ENCODE measurements at regions not wholly inside any gene's neighbourhood (a gene's known extent, or its start where the extent isn't known, plus 50 kb on each side); places are given as distances from the start of the nearest gene placed in this dataset.

- no peak for DNase-seq
Observed at GRCh38 chr10:78936412-78937342, 132.1 kb upstream of the ZMIZ1 start.

DNA sequence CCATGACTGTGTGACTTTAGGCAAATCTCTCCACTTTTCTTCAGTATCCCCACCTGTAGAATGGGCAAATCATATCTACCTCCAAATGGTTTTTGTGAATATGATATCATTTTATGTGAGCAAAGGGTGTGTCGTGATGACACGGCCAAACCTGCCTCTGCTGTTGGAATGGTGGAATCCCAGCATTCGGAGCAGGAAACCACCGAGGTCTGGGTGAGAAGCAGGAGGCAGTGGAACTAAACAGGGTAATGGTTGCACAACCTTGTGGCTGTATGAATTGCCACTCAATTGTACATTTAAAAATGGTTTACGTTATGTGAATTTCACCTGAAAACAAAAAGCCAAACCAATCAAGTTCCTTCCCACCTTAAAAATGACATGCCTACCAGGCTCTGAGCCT, 131.4 kb upstream of the ZMIZ1 start:
- no peak for DNase-seq

- no peak for DNase-seq
Observed at GRCh38 chr10:78937800-78938694, 130.7 kb upstream of the ZMIZ1 start.

GRCh38 chr10:78938695-78939672, 129.8 kb upstream of the ZMIZ1 start:
- no peak for DNase-seq

GRCh38 chr10:78942091-78942501, 126.7 kb upstream of the ZMIZ1 start:
- DNase-seq, result no peak

GRCh38 chr10:78944723-78945312, 123.9 kb upstream of the ZMIZ1 start:
- DNase-seq, result no peak

DNA sequence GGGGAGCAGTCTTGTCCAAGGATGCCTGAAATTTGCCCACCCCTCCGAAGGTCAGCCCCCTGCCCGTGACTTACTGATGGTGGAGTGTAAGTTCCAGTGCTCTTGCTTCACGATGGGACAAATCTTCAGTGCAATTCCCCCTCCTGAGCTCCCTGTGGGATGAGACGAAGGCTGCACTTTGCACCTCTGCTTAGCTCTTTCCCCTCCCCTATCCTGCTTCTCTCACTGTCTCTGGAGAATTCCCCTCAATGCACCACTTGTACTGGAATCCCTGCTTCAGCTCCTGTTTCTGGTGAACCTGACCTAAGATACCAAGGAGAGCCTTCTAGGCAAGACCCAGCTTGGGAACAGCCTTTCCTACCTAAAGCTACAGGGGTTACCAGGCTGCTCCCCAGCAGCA, 122.9 kb upstream of the ZMIZ1 start:
- DNase-seq, result no peak

DNA sequence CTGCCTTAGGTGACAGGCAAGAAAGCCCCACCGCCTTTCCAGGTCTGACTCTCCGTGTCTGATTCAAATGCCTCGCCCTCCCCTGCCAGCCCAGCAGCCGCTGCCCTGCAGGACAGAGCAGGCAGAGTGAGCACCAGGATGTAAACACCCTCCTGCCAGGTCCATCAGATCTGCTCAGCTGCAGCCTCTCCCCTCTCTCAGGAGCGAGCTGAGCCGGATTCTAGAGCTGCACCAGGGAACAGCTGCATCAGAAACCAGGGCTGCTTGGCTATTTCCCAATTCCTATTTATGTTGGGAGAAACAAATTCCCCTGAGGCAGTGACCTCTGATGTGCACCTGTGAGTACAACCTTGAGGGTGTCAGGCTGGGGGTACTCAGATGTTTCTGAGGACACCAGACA, 121.5 kb upstream of the ZMIZ1 start:
- DNase-seq, result no peak

DNA sequence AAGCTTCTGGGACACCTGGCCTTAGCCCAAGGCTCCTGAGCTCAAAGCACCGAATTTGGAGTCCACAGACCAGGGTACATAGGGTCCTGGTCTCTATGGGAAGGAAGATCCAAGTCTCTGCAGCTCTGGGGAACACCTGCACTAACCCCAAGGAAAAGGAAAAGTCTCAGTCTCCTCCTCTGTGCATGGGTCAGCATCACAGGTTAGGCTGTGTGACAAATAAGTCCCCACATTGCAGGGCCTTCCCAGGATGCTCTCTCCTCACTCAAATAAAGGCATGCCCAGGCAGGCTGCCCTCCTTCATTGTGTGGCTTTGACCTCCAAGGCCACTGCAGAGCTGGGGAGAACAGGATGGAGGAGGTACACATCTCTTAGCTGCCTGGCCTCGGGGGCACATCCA, 121.0 kb upstream of the ZMIZ1 start:
- DNase-seq, result no peak

GRCh38 chr10:78948621-78949030, 120.1 kb upstream of the ZMIZ1 start:
- DNase-seq, result no peak

DNA sequence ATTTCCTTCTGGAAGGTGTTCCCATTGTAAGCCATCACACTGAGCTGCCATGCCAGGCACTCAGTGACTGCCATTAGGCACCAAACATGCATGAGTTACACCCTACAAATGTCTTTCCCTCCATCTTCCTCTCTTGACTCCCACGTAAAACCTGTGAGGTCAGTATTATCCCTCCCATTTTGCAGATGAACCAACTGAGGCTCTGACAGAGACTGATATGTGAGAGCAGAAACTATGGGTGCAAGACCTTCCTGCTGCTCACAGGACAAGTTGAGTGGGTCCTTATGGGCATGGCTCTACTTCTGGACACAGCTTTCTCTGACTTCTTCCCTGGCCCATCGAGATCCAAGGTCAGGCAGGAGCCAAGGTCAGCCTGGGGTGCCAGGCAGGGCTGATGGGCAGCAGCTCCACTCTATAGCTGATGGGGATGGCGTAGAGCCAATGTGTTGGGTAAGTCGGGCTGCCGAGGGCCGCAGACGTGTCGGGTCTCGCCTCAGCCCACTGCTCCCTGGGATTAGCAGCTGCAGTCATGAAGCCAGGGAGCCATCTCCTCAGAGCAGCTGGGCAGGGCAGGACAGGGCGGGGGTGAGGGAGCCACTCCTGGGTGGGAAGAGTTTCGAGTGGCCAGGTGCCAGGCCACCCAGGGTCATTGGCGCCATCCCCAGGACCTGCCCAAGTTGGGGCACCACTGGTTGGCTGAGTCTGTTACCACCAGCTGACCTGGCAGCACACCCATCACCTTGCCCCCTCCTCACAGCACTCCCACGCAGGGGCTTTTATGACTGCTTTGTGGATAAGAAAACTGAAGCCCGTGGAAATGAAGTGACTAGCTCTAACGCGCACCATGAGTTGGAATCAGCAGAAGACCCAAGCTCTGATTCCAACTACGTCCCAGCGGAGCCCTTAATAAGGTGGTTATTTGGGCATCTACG, 117.8 kb upstream of the ZMIZ1 start:
- no peak for DNase-seq

DNA sequence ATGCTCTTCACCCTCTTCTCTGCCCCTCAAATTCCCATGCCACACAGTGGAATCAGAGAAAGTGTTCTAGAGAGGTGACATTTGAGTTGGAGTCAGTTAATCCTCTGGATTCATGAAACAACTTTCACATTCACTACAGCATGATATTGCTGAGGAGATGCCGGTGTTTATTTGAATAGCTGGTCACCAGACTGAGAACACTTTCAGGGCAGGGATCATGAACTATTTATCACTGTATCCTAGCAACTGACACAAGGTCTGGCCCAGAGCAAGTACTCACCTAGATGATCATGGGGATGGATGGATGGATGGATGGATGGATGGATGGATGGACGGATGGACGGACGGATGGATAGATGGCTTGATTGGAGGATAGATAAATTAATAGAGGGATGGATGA, 116.7 kb upstream of the ZMIZ1 start:
- DNase-seq, result no peak

GRCh38 chr10:78952686-78953085, 116.1 kb upstream of the ZMIZ1 start:
- no peak for DNase-seq

GRCh38 chr10:78953113-78953798, 115.5 kb upstream of the ZMIZ1 start:
- DNase-seq, result no peak

GRCh38 chr10:78953799-78954297, 114.9 kb upstream of the ZMIZ1 start:
- DNase-seq, result no peak

- DNase-seq, result no peak
Observed at GRCh38 chr10:78954689-78955088, 114.1 kb upstream of the ZMIZ1 start.

GRCh38 chr10:78955206-78955605, 113.6 kb upstream of the ZMIZ1 start:
- no peak for DNase-seq

GRCh38 chr10:78956391-78956790, 112.4 kb upstream of the ZMIZ1 start:
- DNase-seq, result no peak

DNA sequence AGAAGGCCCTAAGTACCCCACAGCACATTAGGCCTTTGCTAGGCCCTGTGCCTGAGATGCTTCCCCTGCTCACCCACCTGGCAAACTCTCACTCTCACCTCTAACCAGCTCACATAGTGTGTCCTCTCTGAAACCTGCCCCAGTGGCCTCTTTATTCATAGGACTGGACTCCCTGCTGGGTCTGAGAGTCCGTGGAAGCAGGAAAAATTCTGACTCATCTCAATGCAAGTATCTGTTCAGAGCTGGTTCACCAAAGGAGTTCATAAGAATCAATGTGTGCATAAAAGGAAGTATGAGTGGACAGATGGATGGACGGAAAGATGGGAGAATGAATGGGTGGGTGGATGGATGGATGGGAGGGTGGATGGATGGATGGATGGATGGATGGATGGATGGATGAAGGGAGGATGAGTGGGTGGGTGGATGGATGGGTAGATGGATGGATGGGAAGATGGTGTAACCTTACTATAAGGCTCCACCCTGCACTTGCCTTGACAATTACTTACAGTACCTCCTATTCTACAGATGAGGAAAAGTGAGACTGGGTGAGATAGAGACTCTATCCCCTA, 111.2 kb upstream of the ZMIZ1 start:
- DNase-seq, result no peak
